ENCODE measurements at regions not wholly inside any gene's neighbourhood (a gene's known extent, or its start where the extent isn't known, plus 50 kb on each side); places are given as distances from the start of the nearest gene placed in this dataset.
"Not testable (repeated sequence)": the region's sequence is repeated elsewhere in the genome, so short reads cannot be mapped to it uniquely, and the experiment has no call there.

DNA sequence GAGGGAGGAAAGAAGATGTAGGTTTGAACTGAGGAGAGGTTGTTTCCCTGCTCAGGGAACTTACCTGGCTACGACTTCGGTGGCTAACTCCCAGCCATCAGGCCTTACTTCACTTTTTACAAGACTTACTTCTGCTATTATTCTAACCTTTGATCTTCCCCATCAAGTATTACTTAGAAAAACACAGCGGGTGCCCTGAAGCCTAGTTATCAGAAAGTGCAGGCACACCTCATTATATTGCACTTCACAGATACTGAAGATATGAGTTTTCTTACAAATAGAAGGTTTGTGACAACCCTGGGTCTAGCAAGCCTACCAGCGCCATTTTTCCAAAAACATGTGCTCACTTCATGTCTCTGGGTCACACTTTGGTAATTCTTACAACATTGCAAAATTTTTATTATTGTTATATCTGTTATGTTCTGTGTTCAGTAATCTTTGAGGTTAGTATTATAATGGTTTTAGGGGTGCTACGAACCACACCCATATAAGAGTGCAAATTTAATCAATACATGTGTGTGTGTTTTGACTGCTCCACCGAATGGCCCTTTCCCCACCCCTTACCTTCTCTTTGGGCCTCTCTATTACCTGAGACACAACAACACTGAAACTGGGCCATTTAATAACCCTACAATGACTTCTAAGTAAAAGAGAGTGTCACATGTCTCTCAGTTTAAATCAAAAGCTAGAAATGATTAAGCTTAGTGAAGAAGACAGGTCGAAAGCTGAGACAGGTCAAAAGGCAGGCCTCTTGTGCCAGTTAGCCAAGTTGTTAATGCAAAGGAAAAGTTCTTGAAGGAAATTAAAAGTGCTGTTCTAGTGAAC lies 2102.7 kb upstream of the WWC1 start:
- DNase-seq (ENCODE audit: low spot score): no peak

DNA sequence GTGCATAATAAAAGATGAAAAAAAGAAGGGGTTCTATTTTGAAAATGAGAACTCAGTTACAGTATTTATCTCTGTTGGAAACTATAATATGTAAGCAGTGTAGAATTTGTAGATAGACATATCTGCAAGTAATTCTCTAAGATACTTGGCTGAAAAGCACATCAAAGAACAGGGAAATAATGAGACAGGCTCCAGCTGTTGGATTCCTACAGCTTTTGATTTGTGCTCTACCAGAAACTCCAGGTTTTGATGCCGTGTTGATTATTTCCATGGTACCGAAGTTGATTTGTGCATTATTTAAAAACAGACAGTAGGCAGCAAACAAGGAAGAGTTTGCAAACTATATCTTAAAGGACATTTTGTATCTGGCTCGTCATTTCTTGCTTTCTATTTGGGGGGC lies 2098.7 kb upstream of the WWC1 start:
- no peak for DNase-seq (ENCODE audit: low spot score)

DNA sequence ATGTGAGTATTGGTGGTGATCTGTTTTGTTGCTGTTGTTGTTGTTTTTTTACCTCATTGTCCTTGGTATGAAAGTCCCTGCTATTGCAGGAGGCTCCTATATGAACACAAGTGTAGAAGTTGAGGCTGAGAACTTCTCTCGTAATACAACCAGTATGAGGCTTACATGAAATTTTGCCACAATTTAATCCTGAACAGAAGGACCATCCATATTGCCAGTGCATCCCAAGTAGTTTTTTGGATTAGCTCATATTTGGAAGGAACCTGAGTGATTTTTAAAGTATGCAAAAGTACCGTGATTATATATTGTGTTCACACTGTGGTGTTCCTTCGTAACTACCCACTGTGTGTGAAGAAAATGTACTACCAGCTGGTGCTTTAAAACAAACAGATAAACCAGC lies 2095.5 kb upstream of the WWC1 start:
- no peak for DNase-seq (ENCODE audit: low spot score)

DNA sequence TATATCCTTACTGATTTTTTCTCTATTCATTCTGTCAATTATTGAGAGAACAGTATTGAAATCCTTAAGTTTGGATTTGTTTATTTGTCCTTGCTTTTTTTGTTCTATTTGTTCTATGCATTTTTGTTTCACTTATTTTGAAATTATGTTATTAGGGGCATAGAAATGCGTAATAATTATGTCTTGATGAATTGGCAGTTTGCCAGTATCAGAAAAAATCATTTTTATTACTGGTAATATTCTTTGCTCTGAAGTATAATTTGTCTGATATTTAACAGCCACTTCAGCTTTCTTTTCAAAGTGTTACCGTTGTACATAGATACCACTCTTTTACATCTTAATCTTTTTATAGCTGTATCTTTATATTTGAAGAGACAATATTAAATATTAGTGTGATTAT lies 2090.9 kb upstream of the WWC1 start:
- no peak for DNase-seq (ENCODE audit: low spot score)

DNA sequence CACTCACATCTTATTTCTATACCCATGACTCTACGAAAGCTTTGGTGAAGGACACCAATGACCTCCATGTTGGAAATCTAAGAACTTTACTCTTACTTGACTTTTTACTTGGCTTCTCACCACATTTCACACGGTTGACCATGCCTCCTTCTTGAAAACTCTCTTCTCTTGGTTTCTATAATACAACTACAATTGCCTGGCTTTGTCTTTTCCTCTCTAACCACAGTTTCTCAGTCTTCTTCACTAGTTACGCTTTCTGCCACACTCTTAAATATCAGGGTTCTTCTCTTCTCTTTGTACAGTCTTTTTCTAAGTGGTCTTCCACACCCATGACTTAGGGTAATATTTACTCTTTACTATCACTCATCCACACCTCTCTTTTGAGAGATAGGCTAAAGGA lies 2079.8 kb upstream of the WWC1 start:
- DNase-seq (ENCODE audit: low spot score): no peak

DNA sequence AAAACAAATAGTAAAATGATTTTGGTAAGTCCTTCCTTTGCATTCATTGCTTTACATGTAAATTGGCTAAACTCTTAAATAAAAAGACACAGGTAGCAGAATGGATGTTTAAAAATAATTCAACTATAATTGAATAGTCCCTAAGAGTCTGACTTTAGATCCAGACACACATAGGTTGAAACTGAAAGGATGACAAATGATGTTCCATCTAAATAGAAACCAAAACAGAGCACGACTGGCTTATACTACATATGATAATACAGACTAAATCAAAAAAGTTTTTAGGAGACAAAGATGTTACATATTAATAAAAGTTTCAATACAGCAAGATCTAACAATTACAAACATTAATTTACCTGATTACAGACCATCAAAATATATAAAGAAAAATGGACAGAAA lies 2055.1 kb upstream of the WWC1 start:
- no peak for DNase-seq (ENCODE audit: low spot score)

DNA sequence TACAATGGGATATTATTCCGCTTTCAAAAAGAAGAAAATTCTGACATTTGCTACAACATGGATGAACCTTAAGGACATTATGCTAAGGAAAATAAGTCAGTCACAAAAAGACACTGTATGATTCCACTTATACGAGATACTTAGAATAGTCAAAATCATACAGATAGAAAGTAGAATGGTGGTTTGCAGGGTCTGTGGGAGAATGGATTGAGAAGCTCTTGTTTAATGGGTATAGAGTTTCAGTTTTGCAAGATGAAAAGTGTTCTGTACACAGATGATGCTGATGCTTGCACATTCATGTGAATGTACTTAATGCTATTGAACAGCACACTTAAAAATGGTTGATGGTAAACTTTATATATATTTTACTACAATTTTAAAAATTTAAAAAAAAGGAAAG lies 2050.7 kb upstream of the WWC1 start:
- DNase-seq (ENCODE audit: low spot score): no peak

DNA sequence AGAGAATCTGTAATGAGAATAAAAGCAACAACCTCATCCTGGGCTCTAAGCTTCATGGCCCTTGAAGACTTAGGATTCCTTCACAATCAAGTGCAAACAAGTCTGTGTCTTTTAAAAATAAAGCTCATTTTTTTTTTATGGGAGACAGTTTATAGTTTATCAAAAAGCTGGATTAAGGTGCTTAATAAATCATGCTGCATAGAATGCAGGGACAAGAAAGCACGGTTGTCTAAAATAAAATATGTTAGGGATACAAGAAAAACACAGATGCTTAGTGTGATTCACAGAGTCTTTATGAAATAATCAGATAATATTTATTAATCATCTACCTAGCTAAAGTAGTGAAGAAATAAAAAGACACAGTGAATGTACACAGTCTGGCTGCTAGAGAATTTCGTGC lies 2045.9 kb upstream of the WWC1 start:
- DNase-seq (ENCODE audit: low spot score): no peak

DNA sequence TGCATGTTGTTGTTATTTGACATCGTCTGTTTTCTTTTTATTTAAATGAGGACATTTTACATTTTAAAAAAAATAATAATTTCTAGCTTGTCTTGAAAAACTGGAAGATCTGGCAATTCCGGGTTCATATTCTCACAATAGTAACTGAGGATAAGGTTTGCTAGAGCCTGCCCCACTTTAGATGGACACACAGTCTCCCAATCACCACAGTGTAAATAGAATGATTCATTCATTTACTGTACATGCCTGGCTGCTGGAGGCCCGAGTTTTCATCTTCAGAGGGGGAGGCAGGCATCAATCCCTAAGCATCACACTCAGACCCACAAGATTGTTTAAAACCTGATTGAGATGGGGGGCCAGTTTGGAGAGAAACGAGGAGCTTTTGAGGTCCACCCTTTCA lies 2039.7 kb upstream of the WWC1 start:
- DNase-seq (ENCODE audit: low spot score): no peak

DNA sequence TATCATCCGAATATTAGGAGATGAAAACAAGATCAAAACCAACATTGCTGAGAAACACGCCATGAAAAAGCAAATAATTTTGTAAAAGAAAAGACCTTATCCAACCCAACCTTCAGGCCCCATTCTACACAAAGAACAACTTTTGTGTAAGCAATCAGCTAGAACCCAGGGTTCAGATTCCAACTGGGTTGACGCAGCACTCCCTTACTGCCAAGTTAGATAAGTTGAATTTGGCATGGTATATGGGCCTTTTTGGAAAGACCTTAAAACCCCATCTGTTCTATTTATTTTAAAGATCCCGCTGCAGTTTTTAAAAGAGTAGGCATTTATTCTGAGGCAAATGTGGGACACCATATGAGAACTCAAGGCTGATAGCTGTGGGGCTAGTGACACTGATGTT lies 2033.8 kb upstream of the WWC1 start:
- no peak for DNase-seq (ENCODE audit: low spot score)

DNA sequence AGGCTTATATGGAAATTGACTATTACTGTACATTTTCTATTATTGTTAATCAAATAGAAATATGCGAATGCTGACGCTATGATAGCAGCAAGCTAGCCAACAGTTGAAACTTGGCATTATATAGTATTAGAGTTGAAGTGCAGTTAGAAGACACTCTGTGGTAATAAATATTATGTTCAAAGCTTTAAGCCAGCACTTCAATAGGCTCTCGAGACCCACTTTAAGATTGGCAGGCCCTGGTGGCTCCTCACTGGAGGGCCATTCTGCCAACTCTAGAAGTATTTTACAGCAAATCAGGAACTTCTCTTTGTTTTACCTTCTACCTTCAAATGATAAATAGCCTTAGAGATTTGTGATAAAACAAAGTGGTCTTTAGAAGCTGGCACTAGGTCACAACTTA lies 2029.0 kb upstream of the WWC1 start:
- no peak for DNase-seq (ENCODE audit: low spot score)

DNA sequence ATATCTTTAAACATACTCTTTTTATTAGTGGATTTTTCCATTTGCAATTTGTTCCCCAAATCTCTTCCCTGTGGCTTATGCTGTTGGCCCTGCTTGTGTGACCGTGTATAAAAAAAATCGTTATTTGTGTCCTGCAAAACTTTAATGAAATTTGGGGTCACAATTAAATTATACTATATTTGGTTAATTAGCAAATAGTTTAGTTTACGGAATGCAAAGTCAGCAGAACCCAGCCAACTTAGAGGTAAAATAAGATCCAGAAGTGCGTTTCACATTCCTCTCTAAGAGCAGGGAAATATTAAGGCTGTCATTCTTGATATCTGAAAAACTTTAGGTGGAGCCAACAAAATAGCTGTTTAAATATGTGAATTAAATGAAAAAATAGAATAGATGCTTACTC lies 2023.5 kb upstream of the WWC1 start:
- no peak for DNase-seq (ENCODE audit: low spot score)

DNA sequence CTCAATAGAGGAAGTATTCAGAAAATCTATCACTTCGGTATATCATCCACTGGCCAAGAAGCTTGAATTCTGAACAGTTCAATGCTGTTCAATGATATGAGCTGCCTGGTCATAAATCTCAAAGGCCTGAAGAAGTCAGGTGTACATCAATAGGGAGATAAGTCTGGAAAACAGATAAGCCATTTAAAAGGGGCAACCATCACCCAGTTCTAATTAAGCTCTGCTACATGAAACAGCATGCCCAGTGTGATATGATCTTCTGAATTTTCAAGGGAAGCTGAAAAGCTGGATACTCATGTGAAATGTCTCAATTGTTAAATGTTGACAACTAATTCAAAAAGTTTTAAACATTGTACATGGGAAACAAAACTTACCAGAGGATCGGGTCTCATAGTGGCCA lies 2020.7 kb upstream of the WWC1 start:
- no peak for DNase-seq (ENCODE audit: low spot score)

DNA sequence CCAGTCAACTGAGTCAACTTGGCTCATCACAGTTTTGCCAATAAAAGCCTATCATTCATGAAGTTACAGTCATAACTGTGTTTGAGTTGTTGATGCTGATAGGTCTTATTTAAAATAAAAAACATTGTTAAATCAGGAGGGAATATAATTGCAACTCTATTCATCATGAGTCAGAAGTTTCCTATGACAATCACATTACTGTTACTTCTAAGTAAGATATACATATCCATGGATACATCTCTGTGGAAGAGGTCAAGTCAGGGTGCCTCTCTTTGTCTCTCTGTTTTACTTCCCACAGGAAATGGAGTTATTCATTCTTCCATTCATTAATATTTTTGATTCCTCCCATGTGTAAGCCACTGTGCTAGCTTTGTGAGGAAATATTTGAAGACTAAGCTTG lies 2015.4 kb upstream of the WWC1 start:
- no peak for DNase-seq (ENCODE audit: low spot score)

DNA sequence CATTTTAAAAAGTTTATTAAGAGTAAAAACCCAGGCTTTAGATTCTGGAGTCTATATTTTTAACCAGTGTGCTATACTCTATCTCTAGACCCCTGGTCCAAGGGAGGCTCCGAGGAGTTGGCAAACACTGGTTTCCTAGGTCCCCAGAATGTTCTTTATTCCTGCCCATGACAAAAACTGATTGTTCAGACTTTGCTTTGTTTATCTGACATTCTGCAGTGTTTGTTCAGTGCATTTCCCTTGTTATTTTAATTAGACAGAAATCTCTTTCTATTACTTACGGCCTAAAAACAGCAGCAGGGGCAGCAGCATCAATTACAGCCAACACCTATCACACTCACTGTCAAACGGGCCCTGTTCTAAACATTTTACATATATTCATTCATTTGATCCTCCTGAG lies 2011.6 kb upstream of the WWC1 start:
- no peak for DNase-seq (ENCODE audit: low spot score)

DNA sequence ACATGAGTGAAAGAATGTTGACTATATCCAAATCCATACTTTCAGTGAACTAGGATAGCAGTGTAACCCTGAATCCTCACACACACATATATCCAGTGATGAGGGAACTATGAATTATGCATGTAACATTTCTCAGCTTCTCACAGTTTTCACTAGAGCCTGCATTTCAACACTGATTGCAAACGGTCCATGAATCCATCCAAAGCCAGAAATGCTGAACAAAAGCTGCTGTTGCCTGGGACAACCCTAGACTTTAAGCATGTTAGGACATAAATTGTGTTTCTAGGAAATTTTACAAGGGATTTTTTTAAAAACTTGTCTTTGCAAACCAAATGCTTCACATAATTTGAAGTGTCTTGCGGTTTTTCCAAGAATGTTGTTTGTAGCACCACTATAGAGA lies 2010.0 kb upstream of the WWC1 start:
- DNase-seq (ENCODE audit: low spot score): no peak

DNA sequence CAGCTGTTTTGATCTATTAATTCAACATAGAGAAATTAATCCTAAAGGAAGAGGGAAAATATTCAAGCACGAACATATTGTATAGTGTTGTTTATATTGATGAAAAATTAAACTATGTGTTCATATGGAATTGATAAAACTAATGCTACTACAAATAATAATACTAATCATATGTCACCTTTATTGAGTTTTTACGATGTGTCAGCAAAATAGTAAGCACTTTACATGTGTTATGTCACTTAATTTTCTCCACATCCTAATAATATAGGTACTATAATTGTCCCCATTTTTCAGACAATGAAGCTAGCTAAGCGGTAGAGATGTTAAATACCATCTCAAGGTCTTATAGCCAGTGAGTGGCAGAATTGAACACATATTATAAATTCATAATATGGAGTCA lies 2008.5 kb upstream of the WWC1 start:
- DNase-seq (ENCODE audit: low spot score): no peak

DNA sequence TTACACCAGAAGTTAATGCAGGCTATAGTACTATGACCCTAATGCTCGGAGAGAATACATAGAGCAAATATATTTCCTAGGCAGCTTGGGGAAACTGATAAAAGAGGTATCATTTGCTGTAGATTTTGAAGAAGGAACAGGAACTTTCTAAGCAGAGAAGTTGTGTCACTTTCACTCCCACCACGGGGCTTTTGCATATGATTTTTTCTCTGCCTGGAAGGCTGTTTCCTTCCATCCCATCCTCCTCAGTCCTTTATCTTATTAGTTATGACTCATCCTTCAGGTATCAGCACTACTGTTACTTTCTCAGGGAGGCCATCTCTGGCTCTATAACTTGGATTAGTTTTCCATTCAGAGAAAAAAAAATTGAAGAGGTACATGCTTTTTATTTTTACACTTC lies 2006.1 kb upstream of the WWC1 start:
- no peak for DNase-seq (ENCODE audit: low spot score)

DNA sequence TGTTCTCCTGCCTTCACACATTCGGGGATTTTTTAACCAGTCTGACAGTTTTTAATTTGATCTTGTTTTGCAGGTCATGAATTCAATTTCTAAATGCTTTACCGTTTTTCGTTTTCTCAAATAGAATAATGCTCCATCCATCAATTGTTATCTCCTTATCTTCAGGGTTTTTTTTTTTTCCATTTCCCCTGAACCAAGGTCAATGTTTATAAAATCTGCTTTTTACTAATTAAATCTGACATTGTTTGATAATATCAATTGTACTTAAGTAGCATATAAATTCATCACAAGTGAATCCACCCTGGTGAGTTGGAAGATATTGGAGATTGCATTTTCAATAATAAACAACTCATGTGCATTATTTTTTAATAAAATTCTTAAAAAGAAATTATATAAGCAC lies 2004.6 kb upstream of the WWC1 start:
- DNase-seq (ENCODE audit: low spot score): no peak

DNA sequence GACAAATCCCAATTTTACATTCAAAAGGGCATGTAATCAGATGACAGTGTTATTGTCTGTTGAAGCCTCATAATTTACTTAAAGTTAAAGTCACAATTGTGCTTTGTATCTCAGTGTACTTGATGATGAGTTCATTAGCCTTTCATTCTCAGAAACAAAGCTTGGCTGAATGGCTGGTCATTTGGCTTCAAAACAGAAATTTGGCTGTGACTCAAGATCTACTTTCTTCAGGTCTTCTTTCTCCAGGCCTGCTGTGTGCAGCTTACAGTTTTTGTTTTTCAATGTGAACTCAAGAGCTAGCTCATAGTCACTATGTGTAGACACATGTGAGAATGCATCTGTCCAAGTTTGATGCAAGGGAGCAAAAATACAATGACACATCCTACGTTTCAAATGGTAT lies 2003.6 kb upstream of the WWC1 start:
- DNase-seq (ENCODE audit: low spot score): no peak

DNA sequence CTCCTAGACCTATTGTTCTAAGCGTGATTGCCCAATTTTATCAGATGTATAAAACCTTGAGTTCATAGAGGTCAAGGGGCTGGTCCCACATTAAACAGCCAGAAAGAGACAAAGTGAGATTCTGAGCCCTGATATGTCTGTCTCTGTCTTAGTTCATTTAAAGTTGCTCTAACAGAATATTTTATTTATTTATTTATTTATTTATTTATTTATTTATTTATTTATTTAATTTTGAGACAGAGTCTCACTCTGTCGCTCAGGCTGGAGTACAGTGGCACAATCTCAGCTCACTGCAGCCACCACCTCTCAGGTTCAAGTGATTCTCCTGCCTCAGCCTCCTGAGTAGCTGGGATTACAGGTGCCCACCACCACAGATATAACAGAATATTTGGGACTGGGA lies 1999.6 kb upstream of the WWC1 start:
- DNase-seq (ENCODE audit: low spot score): not testable (repeated sequence)

DNA sequence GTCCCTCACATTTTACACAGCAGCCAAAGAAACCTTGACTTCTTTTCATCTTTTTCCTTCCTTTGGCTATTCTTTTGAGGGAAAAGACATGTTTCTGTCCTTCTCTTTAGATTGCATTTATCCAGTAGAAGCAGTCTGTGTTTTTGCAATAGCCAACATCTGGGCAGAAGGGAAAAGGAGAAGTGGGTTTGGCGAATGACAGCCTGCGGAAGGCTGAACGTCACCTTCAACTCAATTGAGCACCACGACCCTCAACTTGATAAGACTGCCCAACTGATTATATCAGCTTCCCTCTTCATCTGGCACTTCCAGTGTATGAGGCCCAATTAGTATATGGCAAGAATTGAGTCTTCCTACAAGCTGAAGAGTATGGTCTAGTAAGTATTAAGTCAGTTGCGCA lies 1997.6 kb upstream of the WWC1 start:
- no peak for DNase-seq (ENCODE audit: low spot score)

DNA sequence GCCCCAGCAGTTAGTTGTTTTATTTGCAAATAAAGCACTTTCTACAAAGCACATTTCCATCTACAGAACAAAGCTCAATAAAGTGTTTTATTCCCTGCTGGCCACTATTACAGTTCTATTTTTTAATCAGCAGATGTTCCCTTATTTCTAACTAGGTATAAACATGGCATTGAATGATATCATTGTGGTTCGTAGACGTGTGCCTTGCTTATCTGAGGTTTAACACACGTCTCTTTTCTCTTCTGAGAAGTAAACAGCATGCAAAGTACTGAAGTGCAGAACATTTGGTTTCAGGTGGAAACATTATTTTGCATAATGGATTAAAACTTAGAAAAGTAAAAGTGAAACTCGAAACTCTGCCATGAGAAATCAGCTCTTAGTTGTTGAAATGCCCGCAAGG lies 1989.3 kb upstream of the WWC1 start:
- DNase-seq (ENCODE audit: low spot score): no peak

DNA sequence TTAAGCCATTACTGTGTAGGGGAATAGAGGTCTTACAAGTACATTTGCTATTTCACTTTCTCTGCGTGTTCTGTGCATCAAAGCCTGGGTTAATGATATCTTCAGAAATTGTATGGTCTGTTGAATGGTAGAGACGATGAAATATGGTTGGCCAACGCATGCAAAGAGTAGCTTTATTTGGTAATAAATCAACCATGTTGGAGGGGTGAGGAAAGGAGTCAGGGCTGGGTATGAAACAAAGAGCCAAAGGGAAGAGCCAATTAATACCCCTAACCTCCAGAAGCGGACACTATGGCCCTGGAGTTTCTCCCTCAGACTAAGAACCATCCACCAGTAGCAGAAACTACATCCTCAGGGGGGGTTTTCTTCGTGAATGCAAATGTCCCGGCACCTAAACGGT lies 1974.0 kb upstream of the WWC1 start:
- no peak for DNase-seq (ENCODE audit: low spot score)

All from GM03348 (cell line).